Duodenal mucosa (tissue), 2 donors: ENCODE measurements at regions not wholly inside any gene's neighbourhood (a gene's known extent, or its start where the extent isn't known, plus 50 kb on each side); places are given as distances from the start of the nearest gene placed in this dataset.

Experiments
- H3K27ac ChIP-seq: one replicate; pipeline ENCODE4 v1.7.0; 2013; ENCODE audit warnings: low read depth, low read length
- H3K27me3 ChIP-seq, 2 donors: one replicate each; pipeline ENCODE4 v1.7.0; 2013; ENCODE audit warnings: low read length in 2 of 2, control low read depth in 1 of 2; ENCODE audit not compliant: insufficient read depth in 2 of 2, control insufficient read depth in 1 of 2
- H3K36me3 ChIP-seq, 2 donors: one replicate each; pipeline ENCODE4 v1.7.0; 2013; ENCODE audit warnings: low read length in 2 of 2, control low read depth in 1 of 2; ENCODE audit not compliant: insufficient read depth in 2 of 2, control insufficient read depth in 1 of 2
- H3K4me1 ChIP-seq, 2 donors: one replicate each; pipeline ENCODE4 v1.7.0; 2013; ENCODE audit warnings: low read length in 2 of 2, control low read depth in 1 of 2; ENCODE audit not compliant: insufficient read depth in 2 of 2, control insufficient read depth in 1 of 2
- H3K4me3 ChIP-seq, 2 donors: one replicate each; pipeline ENCODE4 v1.7.0; 2013; ENCODE audit warnings: low read length in 2 of 2, low read depth in 1 of 2
- H3K9ac ChIP-seq, 2 donors: one replicate each; pipeline ENCODE4 v1.7.0; 2013; ENCODE audit warnings: low read length in 2 of 2, low read depth in 1 of 2
- H3K9me3 ChIP-seq, 2 donors: one replicate each; pipeline ENCODE4 v1.7.0; 2013; ENCODE audit warnings: low read length in 2 of 2, control low read depth in 1 of 2; ENCODE audit not compliant: control insufficient read depth in 1 of 2

GRCh38 chr1:21349693-21350092 lies 59.4 kb upstream of the ECE1 start:
- Histone ChIP-seq H3K36me3 (no peaks in the 10 kb centered on the region), H3K27me3 (no peaks in the 10 kb centered on the region), H3K4me1 (peaks cover 7 to 12% of the 10 kb centered on the region in 2 donors), H3K4me3 (no peak overlapping the region), H3K9me3 (no peaks in the 10 kb centered on the region), H3K27ac (no peak overlapping the region), H3K9ac (no peak overlapping the region)

GRCh38 chr1:21347072-21347581 lies 56.9 kb upstream of the ECE1 start:
- H3K36me3 ChIP-seq, result no peaks in the 10 kb centered on the region
- peaks cover 31 to 37% of the 10 kb centered on the region in 2 donors for H3K4me1 ChIP-seq
- no peak overlapping the region for H3K27ac ChIP-seq
- no peak overlapping the region for H3K4me3 ChIP-seq
- H3K27me3 ChIP-seq, result no peaks in the 10 kb centered on the region
- H3K9ac ChIP-seq, result peak overlapping the region in 1 of 2 donors; percentile 21
- H3K9me3 ChIP-seq, result no peaks in the 10 kb centered on the region

GRCh38 chr1:21346365-21347071 lies 56.3 kb upstream of the ECE1 start:
- Histone ChIP-seq H3K9me3 (no peaks in the 10 kb centered on the region), H3K27ac (no peak overlapping the region), H3K36me3 (no peaks in the 10 kb centered on the region), H3K4me1 (peaks cover 37 to 43% of the 10 kb centered on the region in 2 donors), H3K4me3 (peak overlapping the region; percentile 75 to 87), H3K27me3 (no peaks in the 10 kb centered on the region), H3K9ac (peak overlapping the region; percentile 41 to 79)

- peaks cover 51 to 60% of the 10 kb centered on the region in 2 donors for H3K4me1 ChIP-seq
- no peaks in the 10 kb centered on the region for H3K27me3 ChIP-seq
- no peaks in the 10 kb centered on the region for H3K9me3 ChIP-seq
- peak overlapping the region; percentile 85 for H3K27ac ChIP-seq
- no peaks in the 10 kb centered on the region for H3K36me3 ChIP-seq
- H3K4me3 ChIP-seq, result peak overlapping the region; percentile 75 to 80
- H3K9ac ChIP-seq, result peak overlapping the region; percentile 73 to 84
Measured at GRCh38 chr1:21344750-21345443, 54.6 kb upstream of the ECE1 start.

GRCh38 chr1:21344098-21344749 lies 54.0 kb upstream of the ECE1 start:
- no peaks in the 10 kb centered on the region for H3K9me3 ChIP-seq
- peak overlapping the region; percentile 85 for H3K27ac ChIP-seq
- no peaks in the 10 kb centered on the region for H3K27me3 ChIP-seq
- H3K36me3 ChIP-seq, result no peaks in the 10 kb centered on the region
- H3K4me1 ChIP-seq, result peaks cover 58 to 66% of the 10 kb centered on the region in 2 donors
- peak overlapping the region; percentile 73 to 84 for H3K9ac ChIP-seq
- H3K4me3 ChIP-seq, result peak overlapping the region; percentile 75 to 80

GRCh38 chr1:21342961-21343838 lies 52.9 kb upstream of the ECE1 start:
- no peaks in the 10 kb centered on the region for H3K9me3 ChIP-seq
- peaks cover 68 to 77% of the 10 kb centered on the region in 2 donors for H3K4me1 ChIP-seq
- H3K36me3 ChIP-seq, result no peaks in the 10 kb centered on the region
- H3K9ac ChIP-seq, result peak overlapping the region; percentile 73 to 84
- H3K27me3 ChIP-seq, result no peaks in the 10 kb centered on the region
- H3K4me3 ChIP-seq, result peak overlapping the region; percentile 75 to 80
- peak overlapping the region; percentile 39 for H3K27ac ChIP-seq

- H3K27me3 ChIP-seq, result no peaks in the 10 kb centered on the region
- no peak overlapping the region for H3K4me3 ChIP-seq
- no peak overlapping the region for H3K9ac ChIP-seq
- no peaks in the 10 kb centered on the region for H3K9me3 ChIP-seq
- peak overlapping the region; percentile 39 for H3K27ac ChIP-seq
- no peaks in the 10 kb centered on the region for H3K36me3 ChIP-seq
- peaks cover 80 to 89% of the 10 kb centered on the region in 2 donors for H3K4me1 ChIP-seq
Measured at GRCh38 chr1:21341517-21342078, 51.3 kb upstream of the ECE1 start.

- Histone ChIP-seq H3K27ac (peak overlapping the region; percentile 1), H3K4me1 (peaks cover 76 to 85% of the 10 kb centered on the region in 2 donors), H3K9ac (no peak overlapping the region)
Measured at GRCh38 chr1:21341022-21341421, 50.8 kb upstream of the ECE1 start.

GRCh38 chr1:21340230-21340945 lies 50.1 kb upstream of the ECE1 start:
- Histone ChIP-seq H3K9me3 (no peaks in the 10 kb centered on the region), H3K36me3 (no peaks in the 10 kb centered on the region), H3K4me1 (peaks cover 81 to 87% of the 10 kb centered on the region in 2 donors), H3K27me3 (no peaks in the 10 kb centered on the region), H3K9ac (no peak overlapping the region), H3K4me3 (no peak overlapping the region), H3K27ac (no peak overlapping the region)

More at GRCh38 chr1:21341022-21341421, 50.8 kb upstream of the ECE1 start:
- Histone ChIP-seq H3K9me3 (no peaks in the 10 kb centered on the region), H3K4me3 (no peak overlapping the region), H3K36me3 (no peaks in the 10 kb centered on the region), H3K27me3 (no peaks in the 10 kb centered on the region)
